CD4-positive, alpha-beta T cell treated with Interferon gamma for 1 hour (primary cell): ENCODE measurements at regions not wholly inside any gene's neighbourhood (a gene's known extent, or its start where the extent isn't known, plus 50 kb on each side); places are given as distances from the start of the nearest gene placed in this dataset.
"Not testable (repeated sequence)": the region's sequence is repeated elsewhere in the genome, so short reads cannot be mapped to it uniquely, and the experiment has no call there.

Experiments used
- DNase-seq: peaks from one replicate; pipeline ENCODE4 v3.0.0-alpha.2; 2020

DNA sequence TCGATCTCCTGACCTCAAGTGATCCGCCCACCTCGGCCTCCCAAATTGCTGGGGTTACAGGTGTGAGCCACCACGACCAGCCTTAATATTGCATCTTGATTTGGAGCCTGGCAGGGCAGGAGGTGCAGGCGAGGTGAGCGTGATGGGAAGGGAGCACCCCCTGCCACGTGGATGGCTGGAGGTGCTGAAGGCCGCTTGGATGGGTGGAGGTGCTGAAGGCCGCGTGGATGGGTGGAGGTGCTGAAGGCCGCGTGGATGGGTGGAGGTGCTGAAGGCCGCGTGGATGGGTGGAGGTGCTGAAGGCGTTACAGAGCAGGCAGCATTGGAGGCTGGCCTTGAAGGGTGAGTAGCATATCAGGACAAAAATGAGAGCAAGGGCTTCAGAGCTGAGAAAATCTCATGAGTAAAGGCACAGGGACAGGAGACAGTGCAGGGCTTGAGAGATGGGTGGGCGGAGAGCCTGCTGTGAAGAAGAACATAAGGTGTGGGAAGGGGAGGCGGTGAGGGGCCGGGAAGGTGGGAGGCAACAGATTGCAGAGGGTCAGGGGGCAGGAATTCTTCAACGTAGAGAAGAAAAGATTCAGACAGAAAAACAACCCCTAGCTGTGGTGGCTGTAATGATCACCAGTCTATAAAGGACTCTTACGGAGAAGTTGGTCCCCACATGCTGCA lies 101.7 kb upstream of the SEC14L1 start:
- no peak for DNase-seq

DNA sequence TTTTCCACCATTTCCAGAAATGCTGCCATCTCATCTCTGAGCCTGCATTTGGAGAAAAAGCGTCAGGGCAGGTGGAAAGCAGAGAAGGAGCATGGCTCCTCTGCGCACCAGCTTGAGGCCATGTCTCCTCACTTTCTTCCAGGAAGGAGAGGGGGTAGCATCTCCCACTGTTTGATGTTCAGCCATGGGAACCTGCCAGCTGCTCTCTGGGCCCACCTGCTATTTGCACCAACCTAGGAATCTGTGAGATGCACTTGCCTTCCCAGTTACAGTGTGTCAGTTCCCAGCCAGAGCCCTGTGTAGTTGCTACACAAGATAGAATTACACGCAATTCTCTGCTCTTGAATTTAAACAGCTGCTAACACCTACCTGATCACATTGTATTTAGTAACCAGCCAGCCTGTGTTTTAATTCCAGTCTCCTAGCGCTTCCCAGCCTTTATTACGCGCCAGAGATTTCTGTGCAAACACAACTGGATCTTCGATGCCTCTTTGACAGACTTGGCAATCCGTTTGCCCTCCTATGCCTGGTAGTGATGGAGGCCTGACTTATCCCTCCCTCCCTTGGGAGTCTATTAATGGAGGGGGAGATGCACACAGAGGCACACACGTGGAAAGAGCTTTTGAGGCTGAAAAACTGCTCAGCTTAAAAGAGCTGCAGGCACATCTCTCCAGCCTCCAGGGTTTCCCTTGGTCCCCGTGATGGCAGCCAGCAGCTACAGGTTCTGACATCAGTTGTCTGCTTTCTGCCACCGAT lies 98.1 kb upstream of the SEC14L1 start:
- DNase-seq: no peak

DNA sequence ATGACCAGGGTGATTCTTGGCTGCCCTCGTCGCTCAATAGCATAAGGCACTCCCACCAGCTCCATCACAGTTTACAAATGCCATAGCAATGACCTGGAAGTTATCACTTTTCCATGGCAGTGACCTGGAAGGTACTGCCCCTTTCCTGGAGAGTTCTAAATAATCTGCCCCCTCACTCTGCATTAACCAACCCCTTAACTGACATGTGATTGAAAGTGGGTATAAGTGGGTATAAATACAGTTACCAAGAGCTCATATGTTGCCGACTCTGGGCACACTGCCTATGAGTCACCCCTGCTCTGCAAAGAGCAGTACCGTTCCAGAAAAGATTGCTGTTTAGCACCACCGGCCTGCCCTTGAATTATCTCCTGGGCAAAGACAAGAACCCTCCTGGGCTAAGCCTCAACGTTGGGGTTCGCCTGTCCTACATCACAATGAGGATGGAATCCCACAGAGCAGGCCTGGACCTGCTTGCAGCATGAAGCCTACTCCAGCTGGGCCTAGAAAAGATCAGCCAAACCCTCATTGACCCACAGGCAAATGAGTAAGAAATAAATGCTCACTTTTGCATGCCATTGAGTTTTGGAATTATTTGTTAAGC lies 95.2 kb upstream of the SEC14L1 start:
- DNase-seq: no peak

DNA sequence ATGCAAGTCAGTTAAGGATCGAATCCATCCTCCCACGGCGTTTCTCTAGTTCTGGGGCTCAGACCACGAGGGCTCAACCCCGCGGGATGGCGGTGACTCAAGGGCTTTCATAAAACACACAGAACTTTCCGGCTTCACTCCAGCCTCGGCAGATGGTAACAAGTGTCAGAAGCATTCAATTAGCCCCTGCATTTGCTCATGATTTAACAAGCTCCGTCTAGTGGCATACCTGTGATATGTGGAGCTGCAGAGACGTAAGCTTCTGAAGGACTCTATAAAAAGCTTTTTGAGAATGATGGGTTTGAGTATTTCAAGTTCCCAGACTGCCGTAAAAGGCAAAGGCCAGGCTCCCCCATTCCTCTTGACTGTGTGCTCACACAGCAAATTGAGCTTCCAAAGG lies 91.3 kb upstream of the SEC14L1 start:
- DNase-seq: no peak

DNA sequence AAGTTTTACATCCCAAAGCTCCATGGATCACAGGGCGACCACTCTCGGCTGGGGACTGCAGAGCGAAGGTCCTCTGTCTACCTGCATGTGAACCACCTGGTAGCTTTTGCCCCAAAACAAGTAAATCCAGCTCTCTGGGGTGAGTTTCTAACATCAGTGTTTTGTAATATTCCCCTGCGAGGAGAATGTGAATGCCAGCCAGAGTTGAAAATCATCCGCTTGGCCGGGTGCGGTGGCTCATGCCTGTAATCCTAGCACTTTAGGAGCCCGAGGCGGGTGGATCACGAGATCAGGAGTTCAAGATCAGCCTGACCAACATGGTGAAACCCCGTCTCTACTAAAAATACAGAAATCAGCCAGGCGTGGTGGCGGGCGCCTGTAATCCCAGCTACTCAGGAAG lies 89.9 kb upstream of the SEC14L1 start:
- not testable (repeated sequence) for DNase-seq

DNA sequence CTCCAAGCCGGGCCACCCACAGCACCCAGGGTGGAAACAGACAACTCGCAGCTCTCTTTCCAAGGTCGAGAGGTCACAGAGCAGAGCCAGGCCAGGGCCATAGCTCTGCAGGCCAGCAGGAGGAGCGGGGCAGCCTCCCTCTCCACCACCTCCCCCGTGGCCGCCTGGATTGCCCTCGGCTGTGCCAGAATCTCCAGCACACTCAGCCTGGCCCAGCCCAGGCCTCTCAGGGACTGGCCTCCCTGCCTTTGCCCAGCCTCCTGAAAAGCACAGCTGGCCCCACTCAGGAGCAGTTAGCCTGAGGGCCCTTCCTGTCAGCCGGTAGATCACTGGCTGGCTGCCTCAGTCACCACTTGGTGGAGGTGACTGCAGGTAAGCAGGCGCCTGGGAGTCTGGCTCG lies 85.8 kb upstream of the SEC14L1 start:
- DNase-seq: no peak

DNA sequence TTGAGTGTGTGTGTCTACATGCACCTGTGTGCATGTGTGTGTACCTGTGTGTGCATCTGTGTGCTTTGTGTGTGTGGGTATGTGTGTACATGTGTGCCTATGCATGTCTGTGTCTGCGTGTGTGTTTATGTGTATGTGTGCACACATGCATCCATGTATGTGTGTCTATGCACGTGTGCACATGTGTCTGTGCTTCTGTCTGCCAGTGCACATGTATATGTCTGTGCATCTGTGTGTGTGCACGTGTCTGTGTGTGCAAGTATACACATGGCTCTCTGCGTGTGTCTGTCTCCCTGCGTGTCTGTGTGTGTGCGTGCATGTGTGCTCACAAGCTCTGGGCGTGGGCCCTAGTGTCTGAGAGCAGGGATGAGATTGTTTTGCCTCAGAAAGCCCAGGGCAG lies 85.3 kb upstream of the SEC14L1 start:
- DNase-seq: no peak

DNA sequence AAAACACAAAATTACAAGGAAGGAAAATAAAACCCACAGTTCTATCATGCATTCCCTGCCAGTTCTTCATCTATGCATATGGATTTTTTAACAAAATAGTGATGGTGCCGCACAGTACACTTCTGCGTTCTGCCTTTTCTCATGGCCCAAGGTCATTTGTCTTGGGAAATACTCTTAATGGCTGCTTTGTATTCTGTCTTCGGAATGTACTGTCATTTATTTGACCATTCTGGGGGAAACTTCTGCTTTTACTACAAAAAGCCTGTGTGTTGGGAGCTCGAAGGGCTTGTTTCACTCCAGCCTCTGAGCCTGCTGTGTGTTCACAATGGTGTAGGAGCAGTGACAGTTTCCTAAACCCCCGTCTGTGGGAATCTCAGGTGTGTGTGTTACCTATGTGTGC lies 82.8 kb upstream of the SEC14L1 start:
- DNase-seq: no peak

DNA sequence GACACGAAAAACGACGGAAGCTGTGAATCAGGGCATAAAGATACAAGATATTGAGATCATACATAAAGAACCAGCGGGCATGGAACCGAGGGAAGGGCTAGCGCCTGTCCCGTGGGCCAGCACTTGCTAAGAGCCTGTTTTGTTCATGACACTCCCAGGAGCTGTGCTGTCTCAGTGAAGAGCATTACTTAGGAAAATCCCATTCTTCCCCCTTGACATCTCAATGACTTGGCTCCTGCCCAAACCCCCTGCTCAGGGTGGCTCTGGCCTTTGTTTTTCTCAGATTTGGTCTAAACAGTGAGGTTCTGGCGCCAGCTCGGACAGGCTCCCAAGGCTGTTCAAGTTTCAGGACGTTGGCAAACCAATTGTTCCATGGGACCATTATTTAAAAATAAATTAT lies 79.1 kb upstream of the SEC14L1 start:
- no peak for DNase-seq

DNA sequence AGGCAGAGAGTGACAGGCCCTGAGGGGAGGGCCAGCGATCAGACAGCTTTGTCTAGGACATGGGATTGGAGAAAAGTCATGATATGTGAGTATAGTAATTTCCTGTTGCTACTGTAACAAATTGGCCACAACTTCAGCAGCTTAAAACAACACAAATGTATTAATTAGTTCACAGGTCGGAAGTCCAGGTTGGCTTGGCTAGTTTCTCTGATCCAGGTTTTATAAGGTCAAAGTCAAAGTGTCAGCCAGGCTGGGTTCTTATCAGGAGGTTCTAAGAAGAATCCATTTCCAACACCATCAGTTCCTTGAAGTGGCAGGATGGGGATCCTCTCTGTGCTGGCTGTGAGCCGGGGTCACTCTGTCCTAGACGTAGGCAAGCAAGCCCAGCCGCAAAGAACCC lies 76.2 kb upstream of the SEC14L1 start:
- DNase-seq: no peak

DNA sequence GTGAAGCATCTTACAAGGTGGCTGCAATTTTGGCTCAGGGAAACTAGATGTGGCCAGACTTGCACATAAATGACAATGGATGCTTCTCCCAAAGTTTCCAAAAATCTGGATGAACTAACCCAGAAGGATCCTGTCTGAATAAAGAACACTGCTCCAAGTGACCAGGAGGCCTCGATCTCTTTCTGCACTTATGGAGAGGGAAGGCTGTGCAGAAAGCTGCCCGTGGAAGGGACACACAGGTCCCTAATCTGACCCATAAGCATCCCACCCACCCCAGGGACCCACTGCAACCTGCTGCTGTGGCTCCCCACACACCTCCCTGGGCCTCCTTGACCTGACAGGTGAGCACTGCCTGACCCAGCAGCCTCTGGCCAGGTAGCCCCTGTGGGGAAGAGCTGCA lies 74.6 kb upstream of the SEC14L1 start:
- no peak for DNase-seq

DNA sequence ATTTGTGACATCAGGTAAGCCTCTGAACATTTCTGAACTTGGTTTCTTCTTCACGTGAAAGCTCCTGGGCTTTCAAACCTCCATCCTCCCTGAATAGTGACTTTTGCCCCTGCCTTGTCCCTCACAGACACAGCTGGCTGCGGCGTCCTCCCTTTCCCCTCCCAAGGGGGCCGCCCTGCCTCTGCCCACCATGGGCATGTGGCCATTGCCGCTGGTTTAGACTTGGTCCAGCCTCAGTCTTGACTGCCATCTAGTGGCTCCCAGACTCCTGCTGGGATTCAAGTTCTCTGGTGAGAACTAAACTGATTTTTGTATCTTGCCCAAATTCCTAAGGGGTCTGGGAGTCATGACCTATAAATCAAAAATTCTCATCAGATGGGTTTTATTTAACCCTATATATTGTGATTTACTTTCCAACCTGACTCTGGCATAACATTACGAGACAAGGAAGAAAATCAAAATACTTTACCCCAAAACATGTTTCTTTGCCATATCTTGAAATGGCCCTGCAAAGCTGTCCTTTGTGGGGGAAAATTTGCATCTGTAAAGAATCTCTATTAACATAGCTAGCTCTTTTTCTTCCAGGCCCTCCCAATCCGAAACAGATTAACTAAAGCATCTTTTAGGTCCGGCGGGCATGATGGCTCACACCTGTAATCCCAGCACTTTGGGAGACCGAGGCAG lies 73.9 kb upstream of the SEC14L1 start:
- peak; percentile 29 for DNase-seq

DNA sequence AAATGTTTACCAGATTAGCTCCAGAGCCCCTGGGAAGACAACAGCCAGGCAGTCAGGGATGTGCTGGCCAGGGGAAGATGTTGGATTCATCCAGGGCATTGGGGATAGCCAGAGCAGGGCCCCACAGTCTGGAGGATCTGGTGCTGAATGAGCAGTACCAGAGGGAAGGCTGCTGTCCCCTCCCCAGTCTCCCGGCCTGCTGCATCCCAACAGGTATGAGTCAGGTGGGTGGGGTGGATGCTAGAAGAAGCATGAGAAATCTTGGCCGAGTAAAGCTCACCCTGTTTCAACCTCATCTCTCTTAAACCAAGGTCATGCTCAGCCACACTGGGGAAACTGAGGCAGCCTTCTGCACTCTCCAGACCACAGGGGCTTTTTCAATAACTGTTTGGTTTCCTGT lies 71.9 kb upstream of the SEC14L1 start:
- no peak for DNase-seq

DNA sequence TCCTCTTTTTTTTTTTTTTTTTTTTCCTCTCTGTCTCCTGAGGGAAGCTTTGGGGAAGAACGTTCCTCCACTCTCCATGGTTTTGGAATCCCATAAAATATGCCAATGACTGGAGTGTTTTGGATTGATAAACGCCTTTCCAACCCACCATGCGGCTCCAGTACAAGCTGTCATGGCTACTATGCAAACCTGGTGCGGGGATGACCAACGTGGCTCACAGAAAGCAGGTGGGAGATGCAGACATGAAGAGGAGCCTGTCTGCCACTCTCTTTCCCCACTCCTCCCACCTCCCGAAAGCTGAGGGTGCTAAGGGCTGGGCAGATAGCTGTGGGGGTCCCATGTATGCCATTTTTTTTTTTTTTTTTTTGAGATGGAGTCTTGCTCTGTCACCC lies 69.9 kb upstream of the SEC14L1 start:
- no peak for DNase-seq

DNA sequence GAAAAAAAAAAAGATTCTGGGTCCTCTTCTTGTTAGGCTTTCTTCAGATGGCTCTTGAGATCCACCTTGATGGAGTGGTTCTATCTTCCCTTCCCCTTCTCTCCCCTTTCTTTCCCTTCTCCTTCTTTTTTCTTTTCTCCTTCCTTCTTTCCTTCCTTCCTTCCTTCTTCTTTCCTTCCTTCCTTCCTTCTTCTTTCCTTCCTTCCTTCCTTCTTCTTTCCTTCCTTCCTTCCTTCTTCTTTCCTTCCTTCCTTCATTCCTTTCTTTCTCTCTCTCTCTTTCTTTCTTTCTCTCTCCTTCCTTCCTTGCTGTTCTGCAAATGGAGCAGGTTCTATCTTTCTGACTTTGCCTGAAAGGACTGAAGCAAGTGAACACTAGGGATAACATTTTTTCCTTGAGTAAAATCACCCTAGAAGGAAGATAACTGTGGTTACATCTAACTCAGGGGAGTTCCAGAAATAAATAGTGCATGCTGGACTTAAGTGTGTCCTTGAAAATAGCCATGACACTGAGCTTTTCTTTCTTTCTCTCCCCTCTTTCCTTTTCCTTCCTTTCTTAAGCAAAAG lies 68.8 kb upstream of the SEC14L1 start:
- DNase-seq: no peak

DNA sequence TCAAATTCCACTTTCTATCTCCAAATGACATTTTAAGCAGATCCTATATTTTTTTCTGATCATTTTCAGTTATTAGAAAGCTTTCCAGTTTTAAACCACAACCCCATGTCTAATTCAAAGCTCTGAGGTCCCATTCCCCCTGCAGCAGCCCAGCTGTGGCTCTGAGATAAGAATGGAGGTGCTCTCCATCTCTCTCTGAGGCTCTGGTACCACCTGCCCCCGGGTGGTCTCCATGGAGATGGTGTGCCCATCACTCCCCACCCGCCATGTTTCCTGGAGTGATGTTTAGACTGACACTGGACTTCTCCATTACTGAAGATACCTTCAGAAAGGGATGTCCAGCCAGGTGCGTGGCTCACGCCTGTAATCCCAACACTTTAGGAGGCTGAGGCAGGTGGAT lies 68.1 kb upstream of the SEC14L1 start:
- no peak for DNase-seq

DNA sequence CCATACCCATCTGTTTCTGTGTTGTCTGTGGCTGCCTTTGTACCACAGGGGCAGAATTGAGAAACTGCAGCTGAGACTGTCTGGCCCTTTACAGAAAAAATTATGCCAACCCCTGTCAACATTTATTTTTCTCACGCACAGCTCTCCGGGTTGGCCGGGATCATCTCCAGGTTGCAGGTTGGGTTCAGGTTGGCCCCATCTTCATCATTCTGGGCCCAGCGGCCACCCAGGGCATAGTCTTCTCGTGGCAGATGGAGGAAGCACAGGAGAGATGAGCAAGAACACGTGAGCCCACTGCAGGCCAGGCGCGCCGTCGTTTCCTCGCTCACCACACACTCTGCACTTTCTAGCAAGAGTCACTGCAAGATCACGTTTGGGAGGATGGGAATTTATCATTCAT lies 66.1 kb upstream of the SEC14L1 start:
- no peak for DNase-seq

DNA sequence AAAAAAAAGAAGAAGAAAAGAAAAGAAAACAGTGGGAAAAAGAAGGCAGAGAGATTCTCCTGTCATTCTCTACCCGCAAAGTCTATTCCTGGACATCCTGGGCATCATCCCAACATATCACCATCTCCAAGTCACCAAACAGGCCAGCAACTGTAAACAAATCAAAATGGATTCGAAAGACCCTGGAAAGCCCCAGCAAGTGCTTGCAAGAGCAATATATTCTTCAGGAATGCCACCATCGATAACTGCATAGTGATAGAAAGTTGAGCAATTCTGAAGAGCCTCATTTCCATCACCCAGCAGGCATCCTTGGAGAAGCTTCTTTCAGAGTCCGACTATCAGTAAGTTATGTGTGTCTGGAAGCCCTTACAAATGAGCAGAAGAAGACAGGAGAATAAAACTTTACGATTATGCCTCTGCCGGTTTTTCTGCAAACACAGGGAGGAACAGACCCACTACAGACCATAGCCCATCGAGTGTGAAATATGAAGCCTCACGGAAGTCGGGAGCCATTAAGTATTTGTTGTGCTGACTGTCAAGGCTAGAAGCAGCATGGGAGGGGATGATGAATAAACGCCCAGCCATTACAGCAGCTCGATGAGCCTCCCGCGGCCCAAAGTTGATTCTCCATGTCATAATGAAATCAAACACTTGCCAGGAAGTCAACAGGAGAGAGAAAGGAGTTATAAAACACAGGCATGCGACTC lies 64.5 kb upstream of the SEC14L1 start:
- no peak for DNase-seq

DNA sequence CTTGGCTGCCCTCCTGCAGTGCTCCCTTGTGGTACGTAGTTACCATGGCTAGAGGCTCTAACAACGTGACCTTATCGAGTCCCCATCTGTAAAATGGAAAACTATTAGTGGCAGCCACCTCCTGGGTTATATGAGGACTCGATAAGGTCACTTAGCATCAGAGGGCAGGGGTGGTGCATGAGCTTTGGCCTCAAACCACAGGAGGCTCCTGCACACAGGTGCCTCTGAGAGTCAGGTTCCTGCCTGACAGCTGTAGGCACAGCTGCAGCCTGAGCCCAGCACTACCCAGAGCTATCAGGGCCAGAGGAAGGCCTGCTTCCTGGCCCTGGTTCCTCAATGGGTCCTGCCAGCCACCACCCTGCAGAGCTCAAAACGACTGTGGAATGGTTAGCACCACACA lies 57.2 kb upstream of the SEC14L1 start:
- DNase-seq: no peak

DNA sequence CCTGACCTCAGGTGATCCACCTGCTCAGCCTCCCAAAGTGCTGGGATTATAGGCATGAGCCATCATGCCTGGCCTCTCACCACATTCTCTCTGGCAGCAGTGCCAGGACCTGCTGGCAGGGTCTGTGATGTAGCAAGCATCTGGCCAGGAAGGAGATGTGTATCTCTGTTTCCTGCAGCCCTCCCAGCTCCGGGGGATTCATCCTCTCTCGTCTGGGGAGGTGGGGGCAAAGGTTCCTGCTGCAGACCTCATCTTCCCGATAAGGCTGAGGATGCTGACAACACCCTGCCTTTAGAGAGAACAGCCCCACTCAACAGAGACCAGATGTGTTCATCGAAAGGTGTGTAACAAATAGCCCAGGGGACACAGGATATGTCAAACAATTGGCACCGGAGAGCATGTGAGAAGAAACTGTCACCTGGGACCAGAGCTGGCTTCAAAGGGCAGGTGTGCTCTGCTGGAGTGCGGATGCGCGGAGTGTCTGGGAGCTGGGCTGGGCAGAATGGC lies 54.8 kb upstream of the SEC14L1 start:
- no peak for DNase-seq

DNA sequence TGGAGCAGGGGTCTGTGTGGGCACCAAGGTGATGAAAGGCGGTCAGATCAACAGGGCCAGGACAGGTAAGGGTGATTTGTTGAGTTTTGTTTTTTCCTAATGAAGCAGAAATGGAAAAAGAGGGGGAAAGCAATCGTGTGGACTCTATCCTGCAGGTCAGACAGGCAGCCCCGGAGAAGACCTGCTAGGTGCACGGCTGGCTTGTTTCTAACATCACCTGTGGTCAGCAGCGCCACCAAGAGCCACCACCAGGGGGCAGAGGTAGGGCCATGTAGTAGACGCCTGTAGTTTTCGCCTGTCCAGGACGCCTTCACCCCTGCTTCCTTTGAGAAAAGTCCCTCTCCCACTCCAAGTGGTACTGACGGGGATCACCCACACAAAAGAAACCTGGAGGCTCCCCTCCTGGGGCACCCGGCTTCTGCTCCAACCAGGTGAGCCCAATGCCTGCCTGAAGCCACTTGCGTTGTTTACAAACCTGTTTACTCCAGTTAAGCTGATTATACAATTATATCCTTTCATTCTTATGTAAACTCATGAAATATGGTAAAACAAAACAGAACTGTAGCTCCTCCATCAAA lies 54.2 kb upstream of the SEC14L1 start:
- DNase-seq: peak; percentile 68
